ENCODE measurements at regions not wholly inside any gene's neighbourhood (a gene's known extent, or its start where the extent isn't known, plus 50 kb on each side); places are given as distances from the start of the nearest gene placed in this dataset.

GRCh38 chr11:130583801-130584211 lies 135.4 kb downstream of the ADAMTS15 start:
- TF ChIP-seq CTCF (conservative IDR thresholded peaks at IDR 0.05): no peak
- TF ChIP-seq ZFX (IDR thresholded peaks at IDR 0.05): no peak

Measured in C4-2B (cell line).